ENCODE measurements at regions not wholly inside any gene's neighbourhood (a gene's known extent, or its start where the extent isn't known, plus 50 kb on each side); places are given as distances from the start of the nearest gene placed in this dataset.

DNA sequence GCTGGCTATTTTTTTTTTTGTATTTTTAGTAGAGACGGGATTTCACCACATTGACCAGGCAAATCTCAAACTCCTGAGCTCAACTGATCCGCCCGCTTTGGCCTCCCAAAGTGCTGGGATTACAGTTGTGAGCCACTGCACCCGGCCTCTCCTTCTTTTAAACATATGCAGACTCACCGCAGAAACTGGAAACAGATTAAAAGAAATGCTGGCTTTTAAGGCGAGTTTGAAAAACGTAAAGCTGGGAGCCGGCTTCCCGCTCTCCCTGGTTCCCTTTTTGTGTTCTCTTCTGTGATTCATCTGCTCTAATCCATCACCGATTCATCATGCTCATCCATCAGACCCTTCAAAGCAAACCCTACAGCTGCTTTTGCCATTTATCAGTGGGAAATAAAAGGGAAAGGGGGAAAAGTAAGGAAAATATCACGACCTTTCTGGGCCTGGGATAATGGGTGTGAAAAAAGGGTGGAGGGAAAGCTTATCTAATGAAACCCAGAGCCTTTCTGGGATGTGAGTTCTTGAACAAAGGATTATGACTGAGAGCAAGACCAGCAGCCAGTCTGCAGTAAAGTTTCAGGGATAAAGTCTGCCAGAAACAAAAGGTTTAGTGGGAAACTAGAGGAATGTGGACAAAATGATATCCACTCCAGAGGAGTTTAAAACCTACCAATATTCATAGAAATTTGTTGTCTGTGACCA lies 92.3 kb upstream of the LRIG1 start:
- DNase-seq, result no peak

DNA sequence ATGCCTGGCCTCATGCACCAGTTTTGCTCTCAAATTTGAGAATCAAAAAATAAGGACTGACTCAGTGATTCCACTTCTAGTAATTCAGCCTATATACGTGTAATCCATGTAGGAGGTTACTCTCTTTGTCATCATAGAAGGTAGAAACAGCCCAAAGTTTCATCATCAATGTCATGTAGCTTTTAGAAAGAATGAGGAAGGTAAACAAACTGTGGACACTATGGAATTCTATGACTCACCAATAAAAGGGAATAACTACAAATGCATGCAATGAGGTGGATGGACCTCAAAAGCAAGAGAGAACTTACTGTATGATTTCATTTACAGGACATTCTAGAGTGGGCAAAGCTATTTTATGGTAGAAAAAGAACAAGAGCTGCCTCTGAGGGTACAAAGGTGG lies 93.2 kb upstream of the LRIG1 start:
- no peak for DNase-seq

- no peak for DNase-seq
Observed at GRCh38 chr3:66597308-66597863, 96.6 kb upstream of the LRIG1 start.

- DNase-seq, result no peak
Observed at GRCh38 chr3:66598168-66598567, 97.3 kb upstream of the LRIG1 start.

DNA sequence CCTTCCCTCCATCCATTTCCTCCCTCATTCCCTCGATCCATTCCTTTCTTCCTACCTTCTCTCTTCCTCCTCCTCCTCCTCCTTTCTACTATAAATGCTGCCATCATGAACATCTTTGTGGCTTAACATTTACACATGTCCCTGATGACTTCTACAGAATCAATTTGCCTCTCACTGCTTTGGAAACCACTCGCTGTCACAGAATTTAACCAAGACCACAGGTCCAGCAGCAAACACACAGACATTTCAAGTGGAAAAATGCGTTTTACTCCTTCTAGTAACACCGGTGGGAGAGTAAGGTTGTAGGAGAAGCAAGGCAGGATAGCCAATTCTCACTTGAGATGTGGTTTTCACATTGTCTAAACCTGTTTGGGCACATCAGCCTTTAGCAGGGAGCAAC lies 101.4 kb upstream of the LRIG1 start:
- DNase-seq, result no peak

GRCh38 chr3:66602691-66603090 lies 101.9 kb upstream of the LRIG1 start:
- DNase-seq, result no peak

GRCh38 chr3:66603151-66603611 lies 102.4 kb upstream of the LRIG1 start:
- no peak for DNase-seq

- DNase-seq, result no peak
Observed at GRCh38 chr3:66604481-66604880, 103.7 kb upstream of the LRIG1 start.

DNA sequence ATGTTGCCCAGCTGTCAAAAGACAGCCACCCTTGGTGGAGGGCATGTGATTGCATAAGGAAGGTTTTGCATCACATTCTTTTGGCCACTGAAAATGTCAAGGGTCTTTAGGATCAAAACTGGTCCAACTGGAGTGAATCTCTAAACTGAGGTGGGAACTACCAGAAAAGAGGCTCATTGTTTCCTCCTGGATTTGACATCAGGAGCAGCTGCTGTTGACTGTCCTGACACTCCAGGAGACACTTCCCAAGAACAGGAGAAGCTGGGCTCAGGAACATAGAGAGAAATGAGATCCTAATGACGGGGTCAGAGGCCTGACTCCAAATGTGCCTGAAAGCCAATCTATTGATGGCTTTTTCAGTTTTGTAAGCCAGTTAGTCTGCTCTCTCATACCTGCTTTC lies 105.3 kb upstream of the LRIG1 start:
- no peak for DNase-seq

- DNase-seq, result no peak
Observed at GRCh38 chr3:66606868-66607267, 106.0 kb upstream of the LRIG1 start.

GRCh38 chr3:66609660-66610561 lies 109.1 kb upstream of the LRIG1 start:
- no peak for DNase-seq

DNA sequence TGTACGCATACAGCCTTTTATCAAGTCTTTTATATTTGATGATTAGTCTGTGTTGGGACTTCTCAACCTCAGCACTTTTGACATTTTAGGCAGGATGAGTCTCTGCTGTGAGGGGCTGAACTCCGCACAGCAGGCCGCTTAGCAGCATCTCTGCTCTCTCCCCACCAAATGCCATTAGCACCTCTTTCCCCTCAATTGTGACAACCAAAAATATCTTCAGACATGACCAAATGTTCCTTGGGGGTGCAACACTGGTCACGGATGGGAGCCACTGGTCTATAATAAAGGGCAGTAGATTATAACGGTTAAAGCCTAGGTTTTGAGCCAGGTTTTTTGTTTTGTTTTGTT lies 109.7 kb upstream of the LRIG1 start:
- DNase-seq, result no peak

DNA sequence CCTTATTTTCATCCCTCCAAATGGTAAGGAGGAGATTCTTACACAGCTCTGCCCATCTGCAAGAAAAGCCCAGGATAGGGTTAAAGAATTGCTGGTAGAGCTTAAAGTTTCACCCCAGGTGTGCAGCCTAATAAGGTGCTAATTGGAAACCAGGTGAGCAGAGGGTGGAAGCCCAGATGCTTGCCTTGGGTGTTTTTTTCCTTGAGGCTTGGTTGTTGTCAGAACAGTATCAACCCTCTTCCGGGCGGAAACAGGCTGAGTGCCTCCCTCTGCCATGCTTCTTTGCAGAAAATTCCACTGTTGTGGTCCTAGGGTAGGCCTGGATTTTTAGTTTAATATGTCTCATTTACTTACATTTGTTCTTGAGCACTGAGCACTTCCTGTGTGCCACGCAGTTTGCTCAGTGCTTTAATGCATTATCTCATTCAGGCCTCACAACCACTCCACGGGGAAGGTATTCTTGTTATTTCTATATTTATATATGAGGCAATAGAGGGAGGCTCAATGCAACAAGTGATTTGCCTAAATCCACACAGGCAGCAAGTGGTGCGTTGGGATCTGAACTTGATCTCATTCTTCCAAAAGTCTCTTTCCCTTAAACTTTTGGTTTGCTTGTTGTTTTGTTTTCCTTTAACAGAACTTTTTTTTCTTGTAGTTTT lies 115.0 kb upstream of the LRIG1 start:
- no peak for DNase-seq

DNA sequence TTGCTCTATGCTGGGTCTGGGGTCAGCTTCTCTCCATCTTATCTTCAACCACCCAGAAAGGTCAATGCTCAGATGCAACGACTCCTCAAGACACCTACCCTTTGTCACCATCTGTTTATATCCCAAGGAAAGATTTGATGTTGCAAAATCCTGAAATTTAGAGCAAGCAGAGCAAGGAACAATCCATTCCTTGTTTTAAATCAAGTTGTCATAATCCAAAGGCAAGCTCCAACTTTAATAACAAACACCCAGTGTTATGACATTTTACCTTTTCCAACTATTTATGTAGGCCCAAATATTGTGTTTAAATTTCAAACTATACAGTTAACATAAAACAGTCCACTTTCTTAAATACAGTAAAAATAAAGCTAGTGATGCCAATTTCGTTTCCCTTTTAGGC lies 116.5 kb upstream of the LRIG1 start:
- DNase-seq, result no peak

- no peak for DNase-seq
Observed at GRCh38 chr3:66618066-66618465, 117.2 kb upstream of the LRIG1 start.

GRCh38 chr3:66620296-66620695 lies 119.5 kb upstream of the LRIG1 start:
- no peak for DNase-seq

GRCh38 chr3:66622756-66623457 lies 122.1 kb upstream of the LRIG1 start:
- no peak for DNase-seq

DNA sequence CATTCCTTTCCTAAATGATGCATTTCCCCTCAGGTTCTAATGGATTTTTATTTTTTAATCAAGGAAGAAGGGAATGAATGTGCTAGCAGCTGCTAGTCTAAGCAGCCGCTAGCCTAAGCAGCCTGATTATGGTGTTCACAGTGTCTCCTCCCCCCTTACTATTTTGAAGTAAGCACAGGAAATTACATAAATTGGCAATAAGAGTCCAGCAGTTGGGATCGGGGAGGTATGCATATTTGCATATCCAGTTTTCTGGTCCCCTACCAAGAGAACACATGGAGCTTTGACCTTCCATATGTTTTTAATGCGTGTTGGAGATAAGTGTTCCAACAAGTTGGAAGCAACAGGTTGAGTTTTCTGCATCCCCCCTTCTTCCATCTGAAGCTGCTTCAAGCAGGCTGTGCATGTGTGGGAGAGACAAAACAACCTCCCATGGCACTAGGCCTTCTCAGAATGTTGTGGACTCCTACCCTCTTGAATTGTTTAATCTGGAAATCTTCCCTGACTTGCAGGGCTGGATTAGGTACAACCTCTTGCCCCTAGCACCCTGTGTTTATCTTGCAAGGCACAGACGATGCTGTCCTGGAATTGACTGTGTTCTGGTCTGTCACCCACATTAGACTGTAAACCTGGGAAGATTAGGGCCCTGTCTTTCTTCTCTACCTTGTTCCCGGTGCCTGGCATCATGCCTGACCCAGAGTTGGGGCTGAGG lies 124.8 kb upstream of the LRIG1 start:
- DNase-seq, result no peak

GRCh38 chr3:66629150-66629981 lies 128.5 kb upstream of the LRIG1 start:
- DNase-seq, result no peak

DNA sequence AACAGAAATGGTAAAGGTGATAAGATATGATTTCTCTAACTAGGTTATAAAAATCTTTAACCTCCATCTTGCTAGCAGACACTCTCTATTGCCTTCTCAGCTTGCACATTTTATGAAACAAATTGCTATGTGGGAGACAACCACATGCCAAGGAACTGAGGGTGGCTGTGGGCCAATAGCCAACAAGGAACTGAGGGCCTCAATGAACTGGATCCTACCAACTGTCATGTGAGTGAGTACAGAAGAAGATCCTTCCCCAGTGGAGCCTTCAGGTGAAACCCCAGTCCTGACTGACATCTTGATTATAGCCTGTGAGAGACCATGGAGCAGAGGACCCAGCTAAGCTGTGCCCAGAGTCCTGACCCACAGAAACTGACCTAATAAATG lies 129.2 kb upstream of the LRIG1 start:
- no peak for DNase-seq

Data from CD4-positive, alpha-beta T cell treated with Interleukin-21 for 1 hour (primary cell).